NB4 (cell line): ENCODE measurements at regions not wholly inside any gene's neighbourhood (a gene's known extent, or its start where the extent isn't known, plus 50 kb on each side); places are given as distances from the start of the nearest gene placed in this dataset.
"Not testable (repeated sequence)": the region's sequence is repeated elsewhere in the genome, so short reads cannot be mapped to it uniquely, and the experiment has no call there.

Experiments used
- CTCF ChIP-seq: IDR thresholded peaks from one replicate; pipeline ENCODE4 v1.5.1; 2012; ENCODE audit warnings: low read depth, low read length
- MAX ChIP-seq: IDR thresholded peaks from 2 replicates; pipeline ENCODE4 v1.6.1; 2011; ENCODE audit warnings: low read depth, low read length
- POLR2A ChIP-seq: IDR thresholded peaks from 2 replicates; pipeline ENCODE4 v1.6.1; 2011; ENCODE audit warnings: mild to moderate bottlenecking; ENCODE audit not compliant: insufficient read length; ENCODE audit errors: extremely low read depth

- not testable (repeated sequence) for TF ChIP-seq CTCF, POLR2A, MAX
Observed at GRCh38 chr15:38799202-38799601, 234.6 kb upstream of the RASGRP1 start.
